Osteoblast (primary cell): ENCODE measurements at regions not wholly inside any gene's neighbourhood (a gene's known extent, or its start where the extent isn't known, plus 50 kb on each side); places are given as distances from the start of the nearest gene placed in this dataset.

Experiments used
- DNase-seq: peaks from one replicate; pipeline ENCODE4 v3.0.0; 2011; ENCODE audit warnings: low spot score, mixed read lengths; ENCODE audit not compliant: insufficient read length; ENCODE audit errors: missing footprints
- H2AFZ ChIP-seq: 2 replicates; pipeline ENCODE4 v1.6.0; 2011; ENCODE audit warnings: mild to moderate bottlenecking, low read length
- H3K27ac ChIP-seq: 2 replicates; pipeline ENCODE4 v1.5.1; 2011; ENCODE audit warnings: mild to moderate bottlenecking, low read depth, low read length, moderate library complexity
- H3K27me3 ChIP-seq: 2 replicates; pipeline ENCODE4 v1.6.0; 2012; ENCODE audit warnings: mild to moderate bottlenecking, control low read depth, inconsistent platforms, low read length, moderate library complexity; ENCODE audit not compliant: insufficient read depth
- H3K36me3 ChIP-seq: 2 replicates; pipeline ENCODE4 v1.5.1; 2011; ENCODE audit warnings: mild to moderate bottlenecking, low read length, control low read depth, moderate library complexity; ENCODE audit not compliant: insufficient read depth
- H3K4me1 ChIP-seq: 2 replicates; pipeline ENCODE4 v1.5.1; 2011; ENCODE audit warnings: mild to moderate bottlenecking, low read length, control low read depth, moderate library complexity; ENCODE audit not compliant: insufficient read depth
- H3K4me2 ChIP-seq: 2 replicates; pipeline ENCODE4 v1.6.0; 2011; ENCODE audit warnings: mild to moderate bottlenecking, low read length; ENCODE audit not compliant: insufficient read depth
- H3K4me3 ChIP-seq: fragments of 200-600 bp; sonication (generic); 3 replicates; pipeline ENCODE4 v1.5.1; 2012; ENCODE audit warnings: mild to moderate bottlenecking, low read length, inconsistent platforms; ENCODE audit not compliant: insufficient read depth
- H3K79me2 ChIP-seq: 2 replicates; pipeline ENCODE4 v1.6.0; 2012; ENCODE audit warnings: mild to moderate bottlenecking, low read length, control low read depth, inconsistent platforms; ENCODE audit not compliant: insufficient read depth
- H3K9me3 ChIP-seq: 2 replicates; pipeline ENCODE4 v1.5.1; 2011; ENCODE audit warnings: low read depth, low read length, control low read depth
- H4K20me1 ChIP-seq: 2 replicates; pipeline ENCODE4 v1.6.0; 2012; ENCODE audit warnings: mild to moderate bottlenecking, low read length, control low read depth; ENCODE audit not compliant: insufficient read depth
- CTCF ChIP-seq: IDR thresholded peaks from 2 replicates; pipeline ENCODE4 v1.5.1; 2011; ENCODE audit warnings: mild to moderate bottlenecking, low read depth, low read length, moderate library complexity; ENCODE audit errors: extremely low read depth

GRCh38 chr5:87154191-87154590, 113.5 kb upstream of the RASA1 start:
- Histone ChIP-seq H3K4me1 (peaks cover 31% of the 10 kb centered on the region), H3K36me3 (no peaks in the 10 kb centered on the region), H3K4me3 (no peak overlapping the region), H2AFZ (peak overlapping the region; percentile 42), H3K27me3 (no peaks in the 10 kb centered on the region), H4K20me1 (no peaks in the 10 kb centered on the region), H3K9me3 (no peaks in the 10 kb centered on the region), H3K79me2 (no peaks in the 10 kb centered on the region), H3K27ac (no peak overlapping the region), H3K4me2 (no peak overlapping the region)
- peak; percentile 1 for DNase-seq
- no peak for TF ChIP-seq CTCF

GRCh38 chr5:87155106-87155505, 112.6 kb upstream of the RASA1 start:
- TF ChIP-seq CTCF, result no peak
- Histone ChIP-seq H3K4me3 (no peak overlapping the region), H3K27me3 (no peaks in the 10 kb centered on the region), H3K4me2 (no peak overlapping the region), H2AFZ (no peak overlapping the region), H3K36me3 (no peaks in the 10 kb centered on the region), H3K9me3 (no peaks in the 10 kb centered on the region), H3K79me2 (no peaks in the 10 kb centered on the region), H4K20me1 (no peaks in the 10 kb centered on the region), H3K4me1 (peaks cover 31% of the 10 kb centered on the region), H3K27ac (no peak overlapping the region)
- DNase-seq, result no peak

GRCh38 chr5:87156631-87157030, 111.1 kb upstream of the RASA1 start:
- peaks cover 19% of the 10 kb centered on the region for H3K4me1 ChIP-seq
- no peaks in the 10 kb centered on the region for H3K9me3 ChIP-seq
- DNase-seq, result no peak
- H3K36me3 ChIP-seq, result no peaks in the 10 kb centered on the region
- no peak for TF ChIP-seq CTCF
- H3K79me2 ChIP-seq, result no peaks in the 10 kb centered on the region
- peak overlapping the region; percentile 25 for H2AFZ ChIP-seq
- H3K27ac ChIP-seq, result no peak overlapping the region
- H4K20me1 ChIP-seq, result no peaks in the 10 kb centered on the region
- H3K4me2 ChIP-seq, result no peak overlapping the region
- H3K4me3 ChIP-seq, result no peak overlapping the region
- H3K27me3 ChIP-seq, result no peaks in the 10 kb centered on the region

- Histone ChIP-seq H3K4me3 (no peak overlapping the region), H3K27me3 (no peaks in the 10 kb centered on the region), H3K9me3 (no peaks in the 10 kb centered on the region), H3K4me1 (no peaks in the 10 kb centered on the region), H3K4me2 (no peak overlapping the region), H3K36me3 (no peaks in the 10 kb centered on the region), H2AFZ (peak overlapping the region; percentile 1), H4K20me1 (no peaks in the 10 kb centered on the region), H3K79me2 (no peaks in the 10 kb centered on the region), H3K27ac (no peak overlapping the region)
- DNase-seq, result peak; percentile 83
- no peak for TF ChIP-seq CTCF
Measured at GRCh38 chr5:87164409-87164808, 103.3 kb upstream of the RASA1 start.
